PC-9 (cell line): ENCODE measurements at regions not wholly inside any gene's neighbourhood (a gene's known extent, or its start where the extent isn't known, plus 50 kb on each side); places are given as distances from the start of the nearest gene placed in this dataset.

Experiments
- BruUV-seq: library from RNA; stranded (reverse); fragments of 400-500 nt; replicated peaks from 2 replicates; lab custom pipeline; 2021; lab: Mats Ljungman, UMichigan
- CTCF ChIA-PET: fragments of 300-600 bp; sonication (Branson Sonifier 250); formaldehyde crosslinking; loops from one replicate; lab custom pipeline; 2022; ENCODE audit warnings: antibody characterized with exemption; lab: Charles Lee
- POLR2A ChIA-PET: fragments of 300-600 bp; sonication (Branson Sonifier 250); formaldehyde crosslinking; loops from one replicate; lab custom pipeline; 2022; ENCODE audit warnings: antibody characterized with exemption; ENCODE audit not compliant: unreplicated experiment; lab: Charles Lee
- DNase-seq, 2 experiments: peaks; one replicate each; pipeline versions ENCODE4 v3.0.0 to v3.0.0-alpha.2; 2015 to 2022; ENCODE audit warnings: mixed read lengths in 1 of 2
- H2AFZ ChIP-seq: fragments of 200-600 bp; sonication (generic); 2 replicates; pipeline ENCODE4 v1.8.1; 2017; ENCODE audit warnings: antibody characterized with exemption
- H3F3A ChIP-seq: fragments of 200-600 bp; sonication (generic); 2 replicates; pipeline ENCODE4 v1.8.1; 2017; ENCODE audit warnings: antibody characterized with exemption, mild to moderate bottlenecking, low read depth; ENCODE audit not compliant: insufficient read depth
- H3K27ac ChIP-seq: fragments of 200-600 bp; sonication (generic); 2 replicates; pipeline ENCODE4 v1.6.1; 2016; ENCODE audit warnings: mixed run types
- H3K27me3 ChIP-seq: fragments of 200-600 bp; sonication (generic); 2 replicates; pipeline ENCODE4 v1.6.1; 2016; ENCODE audit warnings: low read depth, mixed run types; ENCODE audit not compliant: insufficient read depth
- H3K36me3 ChIP-seq: fragments of 200-600 bp; sonication (generic); 2 replicates; pipeline ENCODE4 v1.6.1; 2016; ENCODE audit warnings: low read depth, mixed run types
- H3K4me1 ChIP-seq: fragments of 200-600 bp; sonication (generic); replicated peaks from 2 replicates; pipeline ENCODE4 v1.6.1; 2016; ENCODE audit warnings: mixed run types; ENCODE audit not compliant: insufficient read depth
- H3K4me2 ChIP-seq: fragments of 200-600 bp; sonication (generic); 2 replicates; pipeline ENCODE4 v1.6.1; 2017; ENCODE audit warnings: mixed run types
- H3K4me3 ChIP-seq: fragments of 200-600 bp; sonication (generic); 2 replicates; pipeline ENCODE4 v1.6.1; 2016; ENCODE audit warnings: mixed run types
- H3K79me2 ChIP-seq: fragments of 200-600 bp; sonication (generic); 2 replicates; pipeline ENCODE4 v1.6.1; 2017; ENCODE audit warnings: low read depth, mixed run types
- H3K9me2 ChIP-seq: fragments of 200-600 bp; sonication (generic); 2 replicates; pipeline ENCODE4 v1.8.1; 2017; ENCODE audit warnings: mild to moderate bottlenecking; ENCODE audit not compliant: insufficient read depth
- H3K9me3 ChIP-seq: fragments of 200-600 bp; sonication (generic); 2 replicates; pipeline ENCODE4 v1.8.1; 2016; ENCODE audit warnings: low read depth; ENCODE audit not compliant: insufficient read depth
- H4K20me1 ChIP-seq: fragments of 200-600 bp; sonication (generic); 2 replicates; pipeline ENCODE4 v1.8.1; 2017; ENCODE audit not compliant: insufficient read depth
- CTCF ChIP-seq: fragments of 200-600 bp; sonication (generic); conservative IDR thresholded peaks from 2 replicates; pipeline ENCODE4 v1.6.1; 2017; ENCODE audit warnings: mixed run types, antibody characterized with exemption, mild to moderate bottlenecking, moderate library complexity
- EZH2 ChIP-seq: fragments of 200-600 bp; sonication (generic); IDR thresholded peaks from 2 replicates; pipeline ENCODE4 v1.8.0; 2017; ENCODE audit warnings: antibody characterized with exemption, low read depth
- intact Hi-C: fragments of 100-400 bp; cut with micrococcal nuclease; formaldehyde crosslinking; loops from one replicate; pipeline ENCODE4 v1.10.0; 2022; ENCODE audit not compliant: unreplicated experiment

- ChIA-PET POLR2A (no interaction called here), CTCF (no interaction called here)
- Histone ChIP-seq H3K4me3 (no peak overlapping the region), H3F3A (no peaks in the 10 kb centered on the region), H2AFZ (no peak overlapping the region), H3K79me2 (no peaks in the 10 kb centered on the region), H3K9me2 (no peaks in the 10 kb centered on the region), H3K36me3 (no peaks in the 10 kb centered on the region), H3K9me3 (no peaks in the 10 kb centered on the region), H3K27ac (no peak overlapping the region), H4K20me1 (no peaks in the 10 kb centered on the region), H3K27me3 (no peaks in the 10 kb centered on the region), H3K4me2 (no peak overlapping the region), H3K4me1 (no peaks in the 10 kb centered on the region)
- intact Hi-C loops: no loop called here
- BruUV-seq: no TSS peak
- DNase-seq: no peak
- TF ChIP-seq EZH2 (no peak), CTCF (no peak)
Measured at GRCh38 chr4:96835991-96836390, 996.1 kb downstream of the PDHA2 start.

- Histone ChIP-seq H3K27ac (no peak overlapping the region), H4K20me1 (no peaks in the 10 kb centered on the region), H3K9me2 (no peaks in the 10 kb centered on the region), H3K9me3 (no peaks in the 10 kb centered on the region), H3K4me3 (no peak overlapping the region), H3K36me3 (no peaks in the 10 kb centered on the region), H2AFZ (no peak overlapping the region), H3F3A (no peaks in the 10 kb centered on the region), H3K79me2 (no peaks in the 10 kb centered on the region), H3K4me2 (no peak overlapping the region), H3K27me3 (no peaks in the 10 kb centered on the region), H3K4me1 (no peaks in the 10 kb centered on the region)
- TF ChIP-seq EZH2 (no peak), CTCF (no peak)
- intact Hi-C loops: no loop called here
- ChIA-PET POLR2A (no interaction called here), CTCF (no interaction called here)
- BruUV-seq: no TSS peak
- no peak for DNase-seq
Measured at GRCh38 chr4:96839441-96839840, 999.5 kb downstream of the PDHA2 start.

- Histone ChIP-seq H3K4me3 (no peak overlapping the region), H3K27ac (no peak overlapping the region), H3K36me3 (no peaks in the 10 kb centered on the region), H3K4me1 (no peaks in the 10 kb centered on the region), H3K9me3 (no peaks in the 10 kb centered on the region), H3K27me3 (no peaks in the 10 kb centered on the region), H3K9me2 (no peaks in the 10 kb centered on the region), H3K4me2 (no peak overlapping the region), H3F3A (no peaks in the 10 kb centered on the region), H4K20me1 (no peaks in the 10 kb centered on the region), H3K79me2 (no peaks in the 10 kb centered on the region), H2AFZ (no peak overlapping the region)
- DNase-seq: no peak
- ChIA-PET CTCF (no interaction called here), POLR2A (no interaction called here)
- BruUV-seq: no TSS peak
- intact Hi-C loops: no loop called here
- TF ChIP-seq CTCF (no peak), EZH2 (no peak)
Measured at GRCh38 chr4:96841801-96842200, 1001.9 kb downstream of the PDHA2 start.
